ENCODE measurements at regions not wholly inside any gene's neighbourhood (a gene's known extent, or its start where the extent isn't known, plus 50 kb on each side); places are given as distances from the start of the nearest gene placed in this dataset.
"Not testable (repeated sequence)": the region's sequence is repeated elsewhere in the genome, so short reads cannot be mapped to it uniquely, and the experiment has no call there.

GRCh38 chr1:60848583-60849188, 233.7 kb upstream of the NFIA start:
- 0 out of 2 replicates have a peak, but pooled peaks cover 3% of the 10 kb centered on the region for H3K27me3 ChIP-seq (ENCODE audit: control insufficient read depth, low read length)
- H3K27ac ChIP-seq (ENCODE audit: low read depth, low read length), result no peak overlapping the region
- no peaks in the 10 kb centered on the region for H3K79me2 ChIP-seq (ENCODE audit: control insufficient read depth, low read length)
- no peaks in the 10 kb centered on the region for H3K9me3 ChIP-seq (ENCODE audit: control insufficient read depth, insufficient read depth, low read length)
- H3F3A ChIP-seq (ENCODE audit: control insufficient read depth, insufficient read depth), result no peaks in the 10 kb centered on the region
- H3K4me2 ChIP-seq (ENCODE audit: low read length), result no peak overlapping the region
- H3K9me2 ChIP-seq (replicated peaks; ENCODE audit: control insufficient read depth, low read length), result no peaks in the 10 kb centered on the region
- no peaks in the 10 kb centered on the region for H4K20me1 ChIP-seq (ENCODE audit: control insufficient read depth, insufficient read depth, low read depth, low read length)
- no peak for TF ChIP-seq EZH2phosphoT487 (IDR thresholded peaks at IDR 0.05; ENCODE audit: borderline replicate concordance, low read length)
- peak; percentile 62 for TF ChIP-seq CTCF (IDR thresholded peaks at IDR 0.05; ENCODE audit: low read depth, low read length, poor library complexity, severe bottlenecking)
- H3K4me1 ChIP-seq (ENCODE audit: control insufficient read depth, low read length), result no peaks in the 10 kb centered on the region
- H3K4me3 ChIP-seq (ENCODE audit: low read length), result no peak overlapping the region
- H3K36me3 ChIP-seq (ENCODE audit: control insufficient read depth, low read length), result no peaks in the 10 kb centered on the region

GRCh38 chr1:60847855-60848582, 234.3 kb upstream of the NFIA start:
- TF ChIP-seq CTCF (IDR thresholded peaks at IDR 0.05; ENCODE audit: low read depth, low read length, poor library complexity, severe bottlenecking), result no peak
- TF ChIP-seq EZH2phosphoT487 (IDR thresholded peaks at IDR 0.05; ENCODE audit: borderline replicate concordance, low read length), result no peak
- no peaks in the 10 kb centered on the region for H3K36me3 ChIP-seq (ENCODE audit: control insufficient read depth, low read length)
- H3K4me3 ChIP-seq (ENCODE audit: low read length), result no peak overlapping the region
- no peaks in the 10 kb centered on the region for H3K79me2 ChIP-seq (ENCODE audit: control insufficient read depth, low read length)
- H3F3A ChIP-seq (ENCODE audit: control insufficient read depth, insufficient read depth), result no peaks in the 10 kb centered on the region
- no peaks in the 10 kb centered on the region for H3K9me3 ChIP-seq (ENCODE audit: control insufficient read depth, insufficient read depth, low read length)
- no peaks in the 10 kb centered on the region for H3K4me1 ChIP-seq (ENCODE audit: control insufficient read depth, low read length)
- no peak overlapping the region for H3K4me2 ChIP-seq (ENCODE audit: low read length)
- H3K27ac ChIP-seq (ENCODE audit: low read depth, low read length), result no peak overlapping the region
- no peaks in the 10 kb centered on the region for H3K27me3 ChIP-seq (ENCODE audit: control insufficient read depth, low read length)
- no peaks in the 10 kb centered on the region for H3K9me2 ChIP-seq (replicated peaks; ENCODE audit: control insufficient read depth, low read length)
- no peaks in the 10 kb centered on the region for H4K20me1 ChIP-seq (ENCODE audit: control insufficient read depth, insufficient read depth, low read depth, low read length)

GRCh38 chr1:60847391-60847790, 235.0 kb upstream of the NFIA start:
- Histone ChIP-seq H3F3A (ENCODE audit: control insufficient read depth, insufficient read depth) (no peaks in the 10 kb centered on the region), H4K20me1 (ENCODE audit: control insufficient read depth, insufficient read depth, low read depth, low read length) (no peaks in the 10 kb centered on the region), H3K4me2 (ENCODE audit: low read length) (no peak overlapping the region), H3K9me3 (ENCODE audit: control insufficient read depth, insufficient read depth, low read length) (no peaks in the 10 kb centered on the region), H3K4me3 (ENCODE audit: low read length) (no peak overlapping the region), H3K27me3 (ENCODE audit: control insufficient read depth, low read length) (no peaks in the 10 kb centered on the region), H3K4me1 (ENCODE audit: control insufficient read depth, low read length) (no peaks in the 10 kb centered on the region), H3K36me3 (ENCODE audit: control insufficient read depth, low read length) (no peaks in the 10 kb centered on the region), H3K79me2 (ENCODE audit: control insufficient read depth, low read length) (no peaks in the 10 kb centered on the region), H3K9me2 (replicated peaks; ENCODE audit: control insufficient read depth, low read length) (no peaks in the 10 kb centered on the region), H3K27ac (ENCODE audit: low read depth, low read length) (no peak overlapping the region)
- TF ChIP-seq EZH2phosphoT487 (IDR thresholded peaks at IDR 0.05; ENCODE audit: borderline replicate concordance, low read length) (no peak), CTCF (IDR thresholded peaks at IDR 0.05; ENCODE audit: low read depth, low read length, poor library complexity, severe bottlenecking) (no peak)

- H4K20me1 ChIP-seq (ENCODE audit: control insufficient read depth, insufficient read depth, low read depth, low read length); H3K9me3 ChIP-seq (ENCODE audit: control insufficient read depth, insufficient read depth, low read length); H3K4me3 ChIP-seq (ENCODE audit: low read length); H3K79me2 ChIP-seq (ENCODE audit: control insufficient read depth, low read length); H3K27me3 ChIP-seq (ENCODE audit: control insufficient read depth, low read length); H3F3A ChIP-seq (ENCODE audit: control insufficient read depth, insufficient read depth); H3K27ac ChIP-seq (ENCODE audit: low read depth, low read length); H3K4me2 ChIP-seq (ENCODE audit: low read length); H3K4me1 ChIP-seq (ENCODE audit: control insufficient read depth, low read length); H3K36me3 ChIP-seq (ENCODE audit: control insufficient read depth, low read length); H3K9me2 ChIP-seq (replicated peaks; ENCODE audit: control insufficient read depth, low read length): not testable (repeated sequence)
These were observed 236.7 kb upstream of the NFIA start for GRCh38 chr1:60845659-60846058.

Data from DOHH2 (cell line).